ENCODE measurements at regions not wholly inside any gene's neighbourhood (a gene's known extent, or its start where the extent isn't known, plus 50 kb on each side); places are given as distances from the start of the nearest gene placed in this dataset.

DNA sequence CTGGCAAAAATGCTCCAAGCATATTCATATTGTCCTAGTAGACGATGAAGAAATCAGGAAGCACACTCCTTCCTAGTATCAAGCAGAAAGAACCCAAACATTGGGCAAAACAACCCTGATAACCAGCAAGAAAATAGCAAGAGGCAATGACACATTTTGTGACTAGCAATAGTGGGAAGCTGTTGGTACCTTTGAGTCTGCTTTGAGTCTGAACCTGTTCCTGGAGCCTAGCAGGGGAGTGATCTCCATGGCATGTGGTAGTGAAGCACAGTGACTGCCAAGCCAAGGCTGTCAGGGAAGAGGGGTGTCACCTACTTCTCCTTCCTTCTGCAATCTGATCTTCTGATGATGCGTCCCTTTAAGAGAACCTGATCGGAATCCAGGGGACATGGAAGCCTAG lies 533.9 kb downstream of the VRK1 start:
- POLR2A ChIA-PET = no interaction called here
- no peak for DNase-seq
- Histone ChIP-seq H3K36me3 (ENCODE audit: control insufficient read depth, insufficient read depth, low read length) (no peaks in the 10 kb centered on the region), H3K9me3 (no peaks in the 10 kb centered on the region), H3K4me3 (ENCODE audit: low read depth, low read length) (no peak overlapping the region), H3K27me3 (replicated peaks; ENCODE audit: control insufficient read depth, insufficient read depth, low read length) (no peaks in the 10 kb centered on the region), H3K4me1 (no peaks in the 10 kb centered on the region)
- Mint-ChIP-seq H3K27ac (ENCODE audit: unreplicated experiment) (no peak overlapping the region), H3K4me1 (ENCODE audit: low read depth, unreplicated experiment) (no peaks in the 10 kb centered on the region), H3K27me3 (ENCODE audit: insufficient read depth, unreplicated experiment) (no peaks in the 10 kb centered on the region), H3K4me3 (ENCODE audit: unreplicated experiment) (no peak overlapping the region), H3K36me3 (ENCODE audit: insufficient read depth, unreplicated experiment) (no peaks in the 10 kb centered on the region), H3K9me3 (ENCODE audit: unreplicated experiment) (no peaks in the 10 kb centered on the region)
- CTCF ChIA-PET = no interaction called here
- BruUV-seq (replicated peaks) = no TSS peak
- intact Hi-C loops (cut with micrococcal nuclease; ENCODE audit: unreplicated experiment) = no loop called here
- TF ChIP-seq, protein P1, sequence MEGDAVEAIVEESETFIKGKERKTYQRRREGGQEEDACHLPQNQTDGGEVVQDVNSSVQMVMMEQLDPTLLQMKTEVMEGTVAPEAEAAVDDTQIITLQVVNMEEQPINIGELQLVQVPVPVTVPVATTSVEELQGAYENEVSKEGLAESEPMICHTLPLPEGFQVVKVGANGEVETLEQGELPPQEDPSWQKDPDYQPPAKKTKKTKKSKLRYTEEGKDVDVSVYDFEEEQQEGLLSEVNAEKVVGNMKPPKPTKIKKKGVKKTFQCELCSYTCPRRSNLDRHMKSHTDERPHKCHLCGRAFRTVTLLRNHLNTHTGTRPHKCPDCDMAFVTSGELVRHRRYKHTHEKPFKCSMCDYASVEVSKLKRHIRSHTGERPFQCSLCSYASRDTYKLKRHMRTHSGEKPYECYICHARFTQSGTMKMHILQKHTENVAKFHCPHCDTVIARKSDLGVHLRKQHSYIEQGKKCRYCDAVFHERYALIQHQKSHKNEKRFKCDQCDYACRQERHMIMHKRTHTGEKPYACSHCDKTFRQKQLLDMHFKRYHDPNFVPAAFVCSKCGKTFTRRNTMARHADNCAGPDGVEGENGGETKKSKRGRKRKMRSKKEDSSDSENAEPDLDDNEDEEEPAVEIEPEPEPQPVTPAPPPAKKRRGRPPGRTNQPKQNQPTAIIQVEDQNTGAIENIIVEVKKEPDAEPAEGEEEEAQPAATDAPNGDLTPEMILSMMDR (IDR thresholded peaks at IDR 0.05; ENCODE audit: insufficient read depth in 1 of 2, low read depth in 1 of 2, low read length in 1 of 2, severe bottlenecking in 1 of 2, unreplicated experiment in 1 of 2) = no peak

DNA sequence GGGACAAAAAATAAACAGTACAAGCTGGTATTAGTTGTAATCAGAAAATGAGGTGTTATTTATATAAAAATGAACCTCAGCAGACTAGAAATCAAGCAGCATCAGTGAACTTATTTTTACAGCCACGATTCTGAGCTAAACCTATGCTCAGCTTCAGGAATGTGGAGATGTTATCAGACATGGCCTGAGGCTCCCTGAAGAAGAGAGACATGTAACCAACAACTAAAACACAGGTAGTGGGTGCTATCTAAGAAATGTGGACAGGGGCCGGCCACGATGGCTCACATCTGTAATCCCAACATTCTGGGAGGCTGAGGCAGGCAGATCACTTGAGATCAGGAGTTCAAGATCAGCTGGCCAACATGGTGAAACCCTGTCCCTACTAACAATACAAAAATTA lies 534.3 kb downstream of the VRK1 start:
- no TSS peak for BruUV-seq (replicated peaks)
- H3K36me3 Mint-ChIP-seq (ENCODE audit: insufficient read depth, unreplicated experiment) = no peaks in the 10 kb centered on the region
- ChIA-PET CTCF (no interaction called here), POLR2A (no interaction called here)
- H3K4me1 ChIP-seq = no peaks in the 10 kb centered on the region
- TF ChIP-seq, protein P1 (IDR thresholded peaks at IDR 0.05; ENCODE audit: insufficient read depth in 1 of 2, low read depth in 1 of 2, low read length in 1 of 2, severe bottlenecking in 1 of 2, unreplicated experiment in 1 of 2) = no peak
- no peak overlapping the region for H3K4me3 ChIP-seq (ENCODE audit: low read depth, low read length)
- no peak overlapping the region for H3K4me3 Mint-ChIP-seq (ENCODE audit: unreplicated experiment)
- H3K9me3 ChIP-seq = no peaks in the 10 kb centered on the region
- H3K27me3 ChIP-seq (replicated peaks; ENCODE audit: control insufficient read depth, insufficient read depth, low read length) = no peaks in the 10 kb centered on the region
- no peaks in the 10 kb centered on the region for H3K27me3 Mint-ChIP-seq (ENCODE audit: insufficient read depth, unreplicated experiment)
- no peaks in the 10 kb centered on the region for H3K36me3 ChIP-seq (ENCODE audit: control insufficient read depth, insufficient read depth, low read length)
- DNase-seq = no peak
- H3K27ac Mint-ChIP-seq (ENCODE audit: unreplicated experiment) = no peak overlapping the region
- no peaks in the 10 kb centered on the region for H3K4me1 Mint-ChIP-seq (ENCODE audit: low read depth, unreplicated experiment)
- no peaks in the 10 kb centered on the region for H3K9me3 Mint-ChIP-seq (ENCODE audit: unreplicated experiment)
- intact Hi-C loops (cut with micrococcal nuclease; ENCODE audit: unreplicated experiment) = no loop called here

- ChIA-PET POLR2A (no interaction called here), CTCF (no interaction called here)
- TF ChIP-seq, protein P1 (IDR thresholded peaks at IDR 0.05; ENCODE audit: insufficient read depth in 1 of 2, low read depth in 1 of 2, low read length in 1 of 2, severe bottlenecking in 1 of 2, unreplicated experiment in 1 of 2) = no peak
- H3K9me3 ChIP-seq = no peaks in the 10 kb centered on the region
- intact Hi-C loops (cut with micrococcal nuclease; ENCODE audit: unreplicated experiment) = no loop called here
- no peaks in the 10 kb centered on the region for H3K4me1 Mint-ChIP-seq (ENCODE audit: low read depth, unreplicated experiment)
- H3K4me3 ChIP-seq (ENCODE audit: low read depth, low read length) = no peak overlapping the region
- H3K27ac Mint-ChIP-seq (ENCODE audit: unreplicated experiment) = no peak overlapping the region
- H3K4me3 Mint-ChIP-seq (ENCODE audit: unreplicated experiment) = no peak overlapping the region
- no peaks in the 10 kb centered on the region for H3K4me1 ChIP-seq
- no peak for DNase-seq
- no peaks in the 10 kb centered on the region for H3K36me3 ChIP-seq (ENCODE audit: control insufficient read depth, insufficient read depth, low read length)
- H3K9me3 Mint-ChIP-seq (ENCODE audit: unreplicated experiment) = no peaks in the 10 kb centered on the region
- no peaks in the 10 kb centered on the region for H3K36me3 Mint-ChIP-seq (ENCODE audit: insufficient read depth, unreplicated experiment)
- no peaks in the 10 kb centered on the region for H3K27me3 ChIP-seq (replicated peaks; ENCODE audit: control insufficient read depth, insufficient read depth, low read length)
- H3K27me3 Mint-ChIP-seq (ENCODE audit: insufficient read depth, unreplicated experiment) = peaks cover 6% of the 10 kb centered on the region
- no TSS peak for BruUV-seq (replicated peaks)
These were observed 539.0 kb downstream of the VRK1 start for GRCh38 chr14:97336179-97336578.

Data from Caco-2 (cell line).